Keratinocyte (primary cell): ENCODE measurements at regions not wholly inside any gene's neighbourhood (a gene's known extent, or its start where the extent isn't known, plus 50 kb on each side); places are given as distances from the start of the nearest gene placed in this dataset.

Experiments used
- DNase-seq: peaks from one replicate; pipeline ENCODE4 v3.0.0-alpha.2; 2011; ENCODE audit warnings: low read depth, missing footprints, low spot score
- FAIRE-seq: peaks from 2 replicates; lab custom pipeline; 2011; peaks lifted over from hg19 to GRCh38; lab: Jason Lieb, UNC
- H2AFZ ChIP-seq: 2 replicates; pipeline ENCODE4 v1.6.0; 2012; ENCODE audit warnings: low read length, control low read depth, inconsistent platforms; ENCODE audit not compliant: control insufficient read depth
- H3K27ac ChIP-seq: 2 replicates; pipeline ENCODE4 v1.5.1; 2011; ENCODE audit warnings: low read length; ENCODE audit not compliant: control insufficient read depth, insufficient read depth
- H3K27me3 ChIP-seq: 3 replicates; pipeline ENCODE4 v1.6.0; 2011; ENCODE audit warnings: low read length; ENCODE audit not compliant: control insufficient read depth, insufficient read depth; ENCODE audit errors: extremely low read depth
- H3K36me3 ChIP-seq, 2 experiments: 2 replicates in 1 of 2; 3 replicates in 1 of 2; pipeline ENCODE4 v1.5.1; 2011; ENCODE audit warnings: low read length in 2 of 2, mild to moderate bottlenecking in 1 of 2; ENCODE audit not compliant: control insufficient read depth in 2 of 2, insufficient read depth in 2 of 2; ENCODE audit errors: extremely low read depth in 1 of 2
- H3K4me1 ChIP-seq: 3 replicates; pipeline ENCODE4 v1.5.1; 2011; ENCODE audit warnings: low read length; ENCODE audit not compliant: control insufficient read depth, insufficient read depth; ENCODE audit errors: extremely low read depth
- H3K4me2 ChIP-seq: 3 replicates; pipeline ENCODE4 v1.6.0; 2011; ENCODE audit warnings: low read depth, low read length; ENCODE audit not compliant: control insufficient read depth, insufficient read depth; ENCODE audit errors: extremely low read depth
- H3K4me3 ChIP-seq, 3 experiments: fragments of 200-600 bp in 1 of 3; sonication (generic) in 1 of 3; 2 replicates in 2 of 3; 3 replicates in 1 of 3; pipeline ENCODE4 v1.5.1; 2011 to 2016; ENCODE audit warnings: low read length in 3 of 3, mild to moderate bottlenecking in 3 of 3, control low read depth in 2 of 3, inconsistent platforms in 1 of 3, low read depth in 1 of 3, mixed read lengths in 1 of 3, mixed run types in 1 of 3, moderate library complexity in 1 of 3; ENCODE audit not compliant: control insufficient read depth in 2 of 3, insufficient read depth in 2 of 3; ENCODE audit errors: extremely low read depth in 1 of 3
- H3K79me2 ChIP-seq: 2 replicates; pipeline ENCODE4 v1.6.0; 2012; ENCODE audit warnings: low read length; ENCODE audit not compliant: control insufficient read depth, insufficient read depth
- H3K9ac ChIP-seq: 3 replicates; pipeline ENCODE4 v1.6.0; 2011; ENCODE audit warnings: low read length; ENCODE audit not compliant: control insufficient read depth, insufficient read depth; ENCODE audit errors: extremely low read depth
- H3K9me1 ChIP-seq: 3 replicates; pipeline ENCODE4 v1.6.0; 2011; ENCODE audit warnings: low read length; ENCODE audit not compliant: control insufficient read depth, insufficient read depth; ENCODE audit errors: extremely low read depth
- H3K9me3 ChIP-seq: 2 replicates; pipeline ENCODE4 v1.5.1; 2012; ENCODE audit warnings: low read depth, low read length; ENCODE audit not compliant: control insufficient read depth
- H4K20me1 ChIP-seq: 3 replicates; pipeline ENCODE4 v1.6.0; 2011; ENCODE audit warnings: low read length; ENCODE audit not compliant: control insufficient read depth, insufficient read depth; ENCODE audit errors: extremely low read depth
- CTCF ChIP-seq, 3 experiments: IDR thresholded peaks in 1 of 3; conservative IDR thresholded peaks in 1 of 3; optimal IDR thresholded peaks in 1 of 3; 2 replicates in 2 of 3; 3 replicates in 1 of 3; pipeline versions ENCODE3 to v1.5.1; 2011; ENCODE audit warnings: low read length in 3 of 3, mild to moderate bottlenecking in 3 of 3, moderate library complexity in 2 of 3, control low read depth in 1 of 3, inconsistent platforms in 1 of 3; ENCODE audit not compliant: insufficient read depth in 2 of 3; ENCODE audit errors: extremely low read depth in 1 of 3
- EZH2 ChIP-seq: IDR thresholded peaks from one replicate; pipeline ENCODE4 v1.6.1; 2012; ENCODE audit warnings: inconsistent platforms, mild to moderate bottlenecking, low read length, moderate library complexity
- dilution Hi-C: fragments of 300-500 bp; cut with MboI; formaldehyde crosslinking; loops from one replicate; pipeline ENCODE4 v1.7.0; 2020; ENCODE audit warnings: low sequenced_read_pairs; ENCODE audit not compliant: extremely low pct_ligation_motif_present

GRCh38 chr2:8177566-8177965, 504.3 kb upstream of the ID2 start:
- Histone ChIP-seq H2AFZ (no peak overlapping the region), H3K36me3 (no peaks in the 10 kb centered on the region), H3K27me3 (no peaks in the 10 kb centered on the region), H3K27ac (no peak overlapping the region), H3K9me1 (no peaks in the 10 kb centered on the region), H3K4me2 (no peak overlapping the region), H3K9me3 (no peaks in the 10 kb centered on the region), H4K20me1 (no peaks in the 10 kb centered on the region), H3K79me2 (no peaks in the 10 kb centered on the region), H3K4me3 (no peak overlapping the region), H3K9ac (no peak overlapping the region), H3K4me1 (no peaks in the 10 kb centered on the region)
- FAIRE-seq (no peak), DNase-seq (no peak)
- dilution Hi-C loops, result no loop called here
- no peak for TF ChIP-seq CTCF (optimal IDR thresholded peaks at IDR 0.05 in 1 of 3, IDR thresholded peaks at IDR 0.05 in 1 of 3, conservative IDR thresholded peaks at IDR 0.05 in 1 of 3; ENCODE audit: extremely low read depth in 1 of 3, insufficient read depth in 2 of 3, low read length in 3 of 3)

GRCh38 chr2:8178911-8179310, 502.9 kb upstream of the ID2 start:
- H3K36me3 ChIP-seq, result no peaks in the 10 kb centered on the region
- dilution Hi-C loops, result no loop called here
- H3K27me3 ChIP-seq, result no peaks in the 10 kb centered on the region
- no peaks in the 10 kb centered on the region for H3K9me1 ChIP-seq
- no peak overlapping the region for H3K27ac ChIP-seq
- H2AFZ ChIP-seq, result no peak overlapping the region
- TF ChIP-seq CTCF (optimal IDR thresholded peaks at IDR 0.05 in 1 of 3, IDR thresholded peaks at IDR 0.05 in 1 of 3, conservative IDR thresholded peaks at IDR 0.05 in 1 of 3; ENCODE audit: extremely low read depth in 1 of 3, insufficient read depth in 2 of 3, low read length in 3 of 3) (no peak), EZH2 (no peak)
- no peaks in the 10 kb centered on the region for H4K20me1 ChIP-seq
- DNase-seq, result no peak
- H3K9me3 ChIP-seq, result no peaks in the 10 kb centered on the region
- no peaks in the 10 kb centered on the region for H3K4me1 ChIP-seq
- no peak for FAIRE-seq
- no peak overlapping the region for H3K4me3 ChIP-seq
- H3K4me2 ChIP-seq, result no peak overlapping the region
- H3K9ac ChIP-seq, result no peak overlapping the region
- H3K79me2 ChIP-seq, result no peaks in the 10 kb centered on the region
